ENCODE measurements at regions not wholly inside any gene's neighbourhood (a gene's known extent, or its start where the extent isn't known, plus 50 kb on each side); places are given as distances from the start of the nearest gene placed in this dataset.

- no peak for TF ChIP-seq CTCF (IDR thresholded peaks at IDR 0.05)
- no peak for TF ChIP-seq SIN3A (IDR thresholded peaks at IDR 0.05; ENCODE audit: borderline replicate concordance, insufficient read depth, low read depth, low read length)
- no peak for TF ChIP-seq POLR2AphosphoS5 (IDR thresholded peaks at IDR 0.05; ENCODE audit: low read depth, low read length)
- TF ChIP-seq REST (IDR thresholded peaks at IDR 0.05; ENCODE audit: insufficient read depth in 1 of 2, low read depth in 2 of 2, low read length in 1 of 2): no peak
Observed at GRCh38 chr1:104172243-104172681, 422.6 kb downstream of the AMY1C start.

Measured in Panc1 (cell line).